Right lobe of liver (tissue), 6 donors: ENCODE measurements at regions not wholly inside any gene's neighbourhood (a gene's known extent, or its start where the extent isn't known, plus 50 kb on each side); places are given as distances from the start of the nearest gene placed in this dataset.

Experiments
- ATAC-seq, 4 donors: fragments of 200-7000 bp; cut with Tn5 transposase; one replicate each; pipeline ENCODE4 v1.9.1; 2020; ENCODE audit warnings: mild to moderate bottlenecking in 4 of 4, moderate library complexity in 4 of 4
- DNase-seq, 3 donors: peaks; one replicate each; pipeline ENCODE4 v3.0.0-alpha.2; 2020
- H3K27ac ChIP-seq, 3 donors: fragments of 200-600 bp; one replicate each; pipeline ENCODE4 v1.8.0; 2022
- H3K27me3 ChIP-seq, 2 donors: fragments of 200-600 bp; one replicate each; pipeline ENCODE4 v1.8.0; 2022
- H3K36me3 ChIP-seq, 4 donors: fragments of 200-600 bp; sonication (generic) in 1 of 4; one replicate each; pipeline versions ENCODE4 v1.5.1 to v1.8.0; 2017 to 2022; ENCODE audit warnings: control low read depth in 1 of 4
- H3K4me1 ChIP-seq, 4 donors: fragments of 200-600 bp; sonication (generic) in 1 of 4; one replicate each; pipeline versions ENCODE4 v1.5.1 to v1.8.0; 2017 to 2022; ENCODE audit warnings: control low read depth in 1 of 4
- H3K4me3 ChIP-seq, 3 donors: fragments of 200-600 bp; one replicate each; pipeline ENCODE4 v1.8.0; 2022
- H3K9me3 ChIP-seq, 4 donors: fragments of 200-600 bp; sonication (generic) in 1 of 4; one replicate each; pipeline versions ENCODE4 v1.5.1 to v1.8.0; 2017 to 2022; ENCODE audit warnings: control low read depth in 1 of 4
- POLR2A ChIP-seq: fragments of 450-650 bp; IDR thresholded peaks from one replicate; pipeline ENCODE4 v1.6.1; 2017; ENCODE audit warnings: antibody characterized with exemption, mild to moderate bottlenecking
- WGBS: methylation state at CpG from one replicate; pipeline ENCODE4 v1.1.6; 2018; ENCODE audit warnings: low coverage, low lambda C conversion rate; ENCODE audit not compliant: insufficient coverage; ENCODE audit errors: missing lambda C conversion rate; 5-methylcytosine and 5-hydroxymethylcytosine counted together
- intact Hi-C, 2 donors: fragments of 100-400 bp; cut with DNase I; formaldehyde crosslinking; loops; one replicate each; pipeline versions ENCODE4 v1.11.2 to v1.14.1; 2022
- TF ChIP-seq, protein P1 (sequence below), 4 donors: fragments of 200-600 bp in 3 of 4; fragments of 450-650 bp in 1 of 4; IDR thresholded peaks; one replicate each; pipeline versions ENCODE4 v1.5.1 to v1.8.0; 2016 to 2022; ENCODE audit warnings: antibody characterized with exemption in 4 of 4, mild to moderate bottlenecking in 2 of 4
- donor health status: DM: no; HTN: yes; CAD: no.
- donor health status: DM: no; HTN: no; CAD: no.
- donor health status: DM: no; HTN: no; CAD: no.
- donor health status: DM: no; HTN: yes; CAD: no.
- donor health status: DM: no; HTN: yes; CAD: no.

DNA sequence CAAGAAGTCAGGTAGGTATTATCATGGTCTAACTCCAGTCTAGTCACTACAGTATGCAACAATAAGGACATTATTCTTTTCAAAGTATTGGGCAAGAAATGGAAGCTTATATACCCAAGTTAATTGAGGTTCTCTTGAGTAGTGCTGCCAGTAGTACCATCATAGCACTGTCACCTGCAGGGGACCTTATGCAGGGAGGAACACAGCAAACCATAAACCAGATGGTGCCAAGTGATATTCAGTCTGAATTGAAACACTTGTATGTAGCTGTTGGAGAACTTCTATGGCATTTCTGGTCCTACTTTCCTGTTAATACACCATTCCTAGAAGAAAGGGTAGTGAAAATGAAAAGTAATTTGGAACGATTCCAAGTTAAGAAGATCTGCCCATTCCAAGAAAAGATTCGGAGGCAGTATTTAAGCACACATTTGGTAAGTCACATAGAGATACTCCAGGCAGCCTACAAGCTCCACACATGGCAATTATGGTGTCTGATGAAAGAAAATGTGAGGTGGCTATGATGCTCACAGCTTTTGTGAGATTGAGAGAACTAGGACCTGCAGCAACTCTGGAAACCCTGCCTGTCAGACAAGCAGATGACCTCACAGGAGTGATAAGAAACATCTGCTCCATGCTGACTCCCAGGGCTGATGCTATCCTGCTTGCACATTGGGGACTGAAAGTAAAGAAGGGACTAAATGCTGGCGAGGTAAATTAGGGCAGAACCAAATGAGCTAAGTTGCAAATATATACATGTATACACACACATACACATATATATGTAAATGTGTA, 174.7 kb downstream of the MC4R start:
- Histone ChIP-seq H3K4me3 (no peak overlapping the region), H3K36me3 (no peaks in the 10 kb centered on the region), H3K9me3 (no peaks in the 10 kb centered on the region), H3K27ac (no peak overlapping the region), H3K27me3 (no peaks in the 10 kb centered on the region), H3K4me1 (no peaks in the 10 kb centered on the region)
- DNase-seq = no peak
- ATAC-seq = no peak
- WGBS = 39% methylated on average over 3 of the region's 3 CpGs
- no peak for TF ChIP-seq POLR2A
- TF ChIP-seq, protein P1, sequence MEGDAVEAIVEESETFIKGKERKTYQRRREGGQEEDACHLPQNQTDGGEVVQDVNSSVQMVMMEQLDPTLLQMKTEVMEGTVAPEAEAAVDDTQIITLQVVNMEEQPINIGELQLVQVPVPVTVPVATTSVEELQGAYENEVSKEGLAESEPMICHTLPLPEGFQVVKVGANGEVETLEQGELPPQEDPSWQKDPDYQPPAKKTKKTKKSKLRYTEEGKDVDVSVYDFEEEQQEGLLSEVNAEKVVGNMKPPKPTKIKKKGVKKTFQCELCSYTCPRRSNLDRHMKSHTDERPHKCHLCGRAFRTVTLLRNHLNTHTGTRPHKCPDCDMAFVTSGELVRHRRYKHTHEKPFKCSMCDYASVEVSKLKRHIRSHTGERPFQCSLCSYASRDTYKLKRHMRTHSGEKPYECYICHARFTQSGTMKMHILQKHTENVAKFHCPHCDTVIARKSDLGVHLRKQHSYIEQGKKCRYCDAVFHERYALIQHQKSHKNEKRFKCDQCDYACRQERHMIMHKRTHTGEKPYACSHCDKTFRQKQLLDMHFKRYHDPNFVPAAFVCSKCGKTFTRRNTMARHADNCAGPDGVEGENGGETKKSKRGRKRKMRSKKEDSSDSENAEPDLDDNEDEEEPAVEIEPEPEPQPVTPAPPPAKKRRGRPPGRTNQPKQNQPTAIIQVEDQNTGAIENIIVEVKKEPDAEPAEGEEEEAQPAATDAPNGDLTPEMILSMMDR (IDR thresholded peaks at IDR 0.05) = no peak
- intact Hi-C loops = no loop called here

DNA sequence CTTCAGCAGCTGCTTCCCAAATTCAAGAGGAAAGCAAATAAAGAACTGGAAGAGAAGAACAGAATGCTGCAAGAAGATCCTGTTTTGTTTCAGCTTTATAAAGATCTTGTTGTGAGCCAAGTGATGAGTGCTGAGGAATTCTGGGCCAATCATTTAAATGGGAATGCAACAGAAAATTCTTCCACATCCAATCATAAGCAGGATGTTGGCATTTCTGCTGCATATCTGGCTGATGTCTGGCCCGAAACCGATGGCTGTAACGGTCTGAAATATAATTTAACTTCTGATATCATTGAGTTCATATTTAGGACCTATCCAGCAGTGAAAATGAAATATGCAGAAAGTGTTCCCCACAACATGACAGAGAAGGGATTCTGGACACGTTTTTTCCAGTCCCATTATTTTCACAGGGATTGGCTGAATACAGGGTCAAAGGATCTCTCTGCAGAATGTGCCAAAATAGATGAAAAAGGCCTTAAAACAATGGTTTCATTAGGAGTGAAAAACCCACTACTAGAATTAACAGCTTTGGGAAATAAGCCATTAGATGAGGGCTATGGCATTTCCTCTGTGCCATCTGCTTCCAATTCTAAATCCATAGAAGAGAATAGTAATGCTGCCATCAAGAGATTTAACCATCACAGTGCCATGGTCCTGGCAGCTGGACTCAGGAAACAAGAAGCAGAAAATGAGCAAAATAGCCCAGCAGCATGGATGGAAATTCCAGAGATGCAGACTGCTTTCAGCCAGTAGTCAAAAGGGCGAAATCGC, 175.6 kb downstream of the MC4R start:
- Histone ChIP-seq H3K4me1 (no peaks in the 10 kb centered on the region), H3K9me3 (no peaks in the 10 kb centered on the region), H3K4me3 (no peak overlapping the region), H3K36me3 (no peaks in the 10 kb centered on the region), H3K27ac (no peak overlapping the region), H3K27me3 (no peaks in the 10 kb centered on the region)
- TF ChIP-seq, protein P1 (IDR thresholded peaks at IDR 0.05) = no peak
- no peak for TF ChIP-seq POLR2A
- intact Hi-C loops = no loop called here
- ATAC-seq (no peak), DNase-seq (no peak)
- 47% methylated on average over 6 of the region's 6 CpGs for WGBS

DNA sequence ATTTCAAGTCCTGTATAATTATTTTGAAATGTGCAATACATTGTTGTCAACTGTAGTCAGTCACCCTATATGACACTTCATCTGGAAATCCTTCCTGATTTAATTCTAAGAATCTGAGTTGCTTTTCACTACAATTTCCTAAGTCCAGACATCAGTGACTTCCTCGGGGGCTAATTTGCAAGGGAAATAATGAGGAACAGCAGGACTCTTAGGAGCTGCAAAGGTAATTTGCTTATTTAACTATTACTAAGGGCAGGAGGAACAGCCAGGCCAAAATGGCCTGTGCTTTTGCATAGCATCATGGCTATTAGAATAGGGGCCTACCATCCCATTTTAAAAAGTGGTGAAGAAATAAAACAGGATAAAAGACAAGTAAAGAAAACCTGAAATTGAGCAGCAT, 178.8 kb downstream of the MC4R start:
- ATAC-seq (no peak), DNase-seq (no peak)
- Histone ChIP-seq H3K4me3 (no peak overlapping the region), H3K27ac (no peak overlapping the region), H3K36me3 (no peaks in the 10 kb centered on the region), H3K4me1 (no peaks in the 10 kb centered on the region), H3K9me3 (no peaks in the 10 kb centered on the region), H3K27me3 (no peaks in the 10 kb centered on the region)
- no peak for TF ChIP-seq POLR2A
- TF ChIP-seq, protein P1 (IDR thresholded peaks at IDR 0.05) = no peak
- intact Hi-C loops = no loop called here
- WGBS = 19% methylated on average over 1 of the region's 1 CpG

DNA sequence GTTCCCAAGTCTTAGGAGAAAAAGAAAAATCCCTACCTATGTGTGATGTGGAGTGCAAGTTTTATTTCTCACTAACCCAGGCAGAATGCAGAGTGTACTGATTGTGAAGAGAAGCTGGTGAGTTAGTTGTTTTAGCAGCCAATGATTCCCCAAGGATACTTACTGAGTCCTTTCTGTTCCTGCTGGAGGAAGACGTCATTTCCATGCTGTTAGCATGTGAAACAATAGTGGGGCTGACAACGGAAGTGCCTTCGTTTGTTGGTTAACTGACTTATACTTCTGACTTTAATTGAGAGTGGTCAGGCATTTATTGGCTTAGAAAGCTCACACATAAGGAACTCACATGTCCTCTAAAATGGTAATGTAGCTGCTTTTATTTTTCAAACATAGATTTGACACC, 180.6 kb downstream of the MC4R start:
- TF ChIP-seq, protein P1 (IDR thresholded peaks at IDR 0.05) = no peak
- TF ChIP-seq POLR2A = no peak
- Histone ChIP-seq H3K4me1 (no peaks in the 10 kb centered on the region), H3K9me3 (no peaks in the 10 kb centered on the region), H3K4me3 (no peak overlapping the region), H3K27me3 (no peaks in the 10 kb centered on the region), H3K27ac (no peak overlapping the region), H3K36me3 (no peaks in the 10 kb centered on the region)
- no peak for DNase-seq
- no peak for ATAC-seq
- intact Hi-C loops = no loop called here
- WGBS = 24% methylated on average over 3 of the region's 3 CpGs
